SK-N-SH (cell line): ENCODE measurements at regions not wholly inside any gene's neighbourhood (a gene's known extent, or its start where the extent isn't known, plus 50 kb on each side); places are given as distances from the start of the nearest gene placed in this dataset.

Experiments
- CTCF ChIA-PET: fragments of 300-600, 350-600 bp; formaldehyde crosslinking; extraction: SDS; loops from one replicate; lab custom pipeline; 2021; lab: Yijun Ruan, JAX
- POLR2A ChIA-PET: fragments of 350-600 bp; sonication (Branson Sonifier 250); formaldehyde crosslinking; extraction: SDS; loops from one replicate; lab custom pipeline; 2020; ENCODE audit warnings: antibody characterized with exemption, inconsistent platforms; lab: Yijun Ruan, JAX
- DNase-seq: peaks from one replicate; pipeline ENCODE4 v3.0.0; 2012
- H2AFZ ChIP-seq: fragments of 200-600 bp; sonication (generic); 2 replicates; pipeline ENCODE4 v1.8.1; 2016; ENCODE audit warnings: antibody characterized with exemption, mild to moderate bottlenecking, low read depth
- H3F3A ChIP-seq: fragments of 200-600 bp; sonication (generic); replicated peaks from 2 replicates; pipeline ENCODE3; 2016; ENCODE audit warnings: antibody characterized with exemption, mild to moderate bottlenecking; ENCODE audit not compliant: insufficient read depth
- H3K27ac ChIP-seq, 2 experiments: fragments of 200-500 bp in 1 of 2; fragments of 200-600 bp in 1 of 2; sonication (Bioruptor generic) in 1 of 2; sonication (generic), shearing (Covaris generic) in 1 of 2; 2 replicates each; pipeline versions ENCODE4 v1.5.1 to v1.6.1; 2014 to 2016; ENCODE audit warnings: low read depth in 2 of 2, inconsistent platforms in 1 of 2, low read length in 1 of 2, mild to moderate bottlenecking in 1 of 2, mixed read lengths in 1 of 2
- H3K27me3 ChIP-seq: fragments of 200-600 bp; sonication (generic), shearing (Covaris generic); 2 replicates; pipeline ENCODE4 v1.6.1; 2016; ENCODE audit warnings: mixed run types; ENCODE audit not compliant: insufficient read depth
- H3K36me3 ChIP-seq, 2 experiments: fragments of 200-500 bp in 1 of 2; fragments of 200-600 bp in 1 of 2; sonication (Bioruptor generic) in 1 of 2; sonication (generic) in 1 of 2; replicated peaks in 1 of 2; 2 replicates each; pipeline versions ENCODE3 to v1.5.1; 2014 to 2016; ENCODE audit warnings: low read length in 1 of 2, mild to moderate bottlenecking in 1 of 2; ENCODE audit not compliant: insufficient read depth in 2 of 2, control insufficient read depth in 1 of 2
- H3K4me1 ChIP-seq, 2 experiments: fragments of 200-500 bp in 1 of 2; fragments of 200-600 bp in 1 of 2; sonication (Bioruptor generic) in 1 of 2; sonication (generic), shearing (Covaris generic) in 1 of 2; 2 replicates each; pipeline versions ENCODE4 v1.5.1 to v1.6.1; 2014 to 2016; ENCODE audit warnings: low read depth in 1 of 2, low read length in 1 of 2, mixed run types in 1 of 2; ENCODE audit not compliant: insufficient read depth in 2 of 2, control insufficient read depth in 1 of 2
- H3K4me2 ChIP-seq: fragments of 200-600 bp; sonication (generic), shearing (Covaris generic); 2 replicates; pipeline ENCODE4 v1.6.1; 2017; ENCODE audit warnings: mixed run types
- H3K4me3 ChIP-seq, 2 experiments: fragments of 200-500 bp in 1 of 2; fragments of 200-600 bp in 1 of 2; sonication (Bioruptor generic) in 1 of 2; sonication (generic), shearing (Covaris generic) in 1 of 2; 2 replicates each; pipeline versions ENCODE4 v1.5.1 to v1.8.1; 2014 to 2016; ENCODE audit warnings: low read depth in 2 of 2, inconsistent platforms in 1 of 2, low read length in 1 of 2, mild to moderate bottlenecking in 1 of 2, mixed read lengths in 1 of 2, moderate library complexity in 1 of 2
- H3K79me2 ChIP-seq: fragments of 200-600 bp; sonication (generic); 2 replicates; pipeline ENCODE4 v1.8.1; 2017; ENCODE audit warnings: mild to moderate bottlenecking; ENCODE audit not compliant: insufficient read depth
- H3K9ac ChIP-seq: fragments of 200-600 bp; sonication (generic); 2 replicates; pipeline ENCODE4 v1.6.1; 2017; ENCODE audit warnings: mixed run types
- H3K9me2 ChIP-seq: fragments of 200-600 bp; sonication (generic); 2 replicates; pipeline ENCODE4 v1.6.1; 2017; ENCODE audit warnings: mixed run types
- H3K9me3 ChIP-seq: fragments of 200-600 bp; sonication (generic); 2 replicates; pipeline ENCODE4 v1.6.1; 2017; ENCODE audit warnings: mixed run types, mild to moderate bottlenecking, moderate library complexity
- H4K20me1 ChIP-seq: fragments of 200-600 bp; sonication (generic); 2 replicates; pipeline ENCODE4 v1.6.1; 2017; ENCODE audit warnings: mild to moderate bottlenecking, mixed run types; ENCODE audit not compliant: insufficient read depth
- EP300 ChIP-seq, 2 experiments: IDR thresholded peaks; 2 replicates each; pipeline versions ENCODE4 v1.4.0 to v1.6.1; 2012; ENCODE audit warnings: borderline replicate concordance in 1 of 2, low read depth in 1 of 2, low read length in 1 of 2
- EZH2phosphoT487 ChIP-seq: fragments of 200-600 bp; sonication (generic); IDR thresholded peaks from 2 replicates; pipeline ENCODE4 v1.6.1; 2017; ENCODE audit warnings: low read depth, mixed run types, mild to moderate bottlenecking, antibody characterized with exemption, moderate library complexity, borderline replicate concordance
- FOSL2 ChIP-seq: IDR thresholded peaks from 2 replicates; pipeline ENCODE4 v1.4.0; 2012; ENCODE audit warnings: low read depth, mild to moderate bottlenecking, moderate library complexity, borderline replicate concordance
- FOXJ3 ChIP-seq: sonication (generic); formaldehyde crosslinking; IDR thresholded peaks from 2 replicates; pipeline ENCODE4 v1.5.1; 2020; ENCODE audit warnings: mild to moderate bottlenecking, missing genetic modification reagents
- GABPA ChIP-seq: IDR thresholded peaks from 2 replicates; pipeline ENCODE4 v1.4.0; 2012; ENCODE audit warnings: low read depth, mild to moderate bottlenecking
- MXI1 ChIP-seq: IDR thresholded peaks from 2 replicates; pipeline ENCODE4 v1.6.1; 2012; ENCODE audit warnings: mild to moderate bottlenecking, low read depth, low read length, improper control_type of control experiment
- REST ChIP-seq: IDR thresholded peaks from 2 replicates; pipeline ENCODE4 v1.6.1; 2012; ENCODE audit warnings: mild to moderate bottlenecking, low read depth, low read length, moderate library complexity
- RFX5 ChIP-seq: IDR thresholded peaks from 2 replicates; pipeline ENCODE4 v1.6.1; 2012; ENCODE audit warnings: mild to moderate bottlenecking, improper control_type of control experiment, low read length
- SMC3 ChIP-seq: IDR thresholded peaks from 2 replicates; pipeline ENCODE4 v1.6.1; 2012; ENCODE audit warnings: low read depth, low read length, improper control_type of control experiment
- WGBS: methylation state at CpG from one replicate; pipeline ENCODE4 v1.1.6; 2017; ENCODE audit warnings: low lambda C conversion rate; 5-methylcytosine and 5-hydroxymethylcytosine counted together
- TF ChIP-seq, protein P1 (sequence below): IDR thresholded peaks from 2 replicates; pipeline ENCODE4 v1.4.0; 2012; ENCODE audit warnings: low read depth, borderline replicate concordance
- TF ChIP-seq, protein P2 (sequence below): IDR thresholded peaks from 2 replicates; pipeline ENCODE4; 2012
- TF ChIP-seq, protein P3 (sequence below): fragments of 150-350 bp; IDR thresholded peaks from 2 replicates; pipeline ENCODE4 v1.6.1; 2017; ENCODE audit warnings: antibody characterized with exemption, low read length, low read depth, borderline replicate concordance

DNA sequence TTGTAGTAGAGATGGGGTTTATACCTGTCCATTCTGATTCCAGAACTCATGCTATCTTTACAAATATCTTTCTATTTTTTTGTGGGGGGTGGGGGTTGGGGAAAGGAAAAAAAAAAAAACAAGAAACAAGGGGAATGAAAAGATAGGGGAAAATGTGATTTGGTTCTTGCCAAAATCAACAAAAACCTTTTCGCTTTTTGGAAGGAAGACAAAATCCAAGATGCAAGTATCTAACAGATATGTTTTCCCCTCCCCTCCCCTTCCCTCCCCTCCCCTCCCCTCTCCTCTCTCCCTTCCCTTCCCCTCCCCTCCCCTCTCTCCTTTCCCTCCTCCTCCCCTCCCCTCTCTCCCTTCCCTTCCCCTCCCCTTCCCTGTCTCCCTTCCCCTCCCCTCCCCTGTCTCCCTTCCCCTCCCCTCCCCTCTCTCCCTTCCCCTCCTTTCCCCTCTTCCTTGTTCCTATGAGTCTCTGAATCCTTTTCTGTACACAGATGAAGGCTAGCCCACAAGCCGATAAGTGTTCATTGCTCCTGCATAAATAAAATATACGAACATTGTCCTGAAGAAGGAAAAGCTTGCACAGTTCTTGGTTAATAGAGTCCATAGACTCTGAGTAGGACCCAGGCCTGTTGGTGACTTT, 551.9 kb downstream of the EDEM1 start:
- H3K79me2 ChIP-seq: no peaks in the 10 kb centered on the region
- H3K4me1 ChIP-seq: no peaks in the 10 kb centered on the region
- no peaks in the 10 kb centered on the region for H3K9me2 ChIP-seq
- no peaks in the 10 kb centered on the region for H4K20me1 ChIP-seq
- no peaks in the 10 kb centered on the region for H3K36me3 ChIP-seq
- no peak overlapping the region for H3K9ac ChIP-seq
- no peaks in the 10 kb centered on the region for H3K9me3 ChIP-seq
- H2AFZ ChIP-seq: no peak overlapping the region
- H3K4me2 ChIP-seq: no peak overlapping the region
- no peaks in the 10 kb centered on the region for H3F3A ChIP-seq
- TF ChIP-seq FOXJ3 (CRISPR knock-in tag) (no peak), EZH2phosphoT487 (no peak), SMC3 (no peak), MXI1 (no peak), EP300 (IDR thresholded peaks at IDR 0.05; ENCODE audit: borderline replicate concordance in 1 of 2, low read depth in 1 of 2, low read length in 1 of 2) (no peak), REST (no peak)
- TF ChIP-seq, protein P1, sequence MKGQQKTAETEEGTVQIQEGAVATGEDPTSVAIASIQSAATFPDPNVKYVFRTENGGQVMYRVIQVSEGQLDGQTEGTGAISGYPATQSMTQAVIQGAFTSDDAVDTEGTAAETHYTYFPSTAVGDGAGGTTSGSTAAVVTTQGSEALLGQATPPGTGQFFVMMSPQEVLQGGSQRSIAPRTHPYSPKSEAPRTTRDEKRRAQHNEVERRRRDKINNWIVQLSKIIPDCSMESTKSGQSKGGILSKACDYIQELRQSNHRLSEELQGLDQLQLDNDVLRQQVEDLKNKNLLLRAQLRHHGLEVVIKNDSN: no peak
- TF ChIP-seq, protein P2, sequence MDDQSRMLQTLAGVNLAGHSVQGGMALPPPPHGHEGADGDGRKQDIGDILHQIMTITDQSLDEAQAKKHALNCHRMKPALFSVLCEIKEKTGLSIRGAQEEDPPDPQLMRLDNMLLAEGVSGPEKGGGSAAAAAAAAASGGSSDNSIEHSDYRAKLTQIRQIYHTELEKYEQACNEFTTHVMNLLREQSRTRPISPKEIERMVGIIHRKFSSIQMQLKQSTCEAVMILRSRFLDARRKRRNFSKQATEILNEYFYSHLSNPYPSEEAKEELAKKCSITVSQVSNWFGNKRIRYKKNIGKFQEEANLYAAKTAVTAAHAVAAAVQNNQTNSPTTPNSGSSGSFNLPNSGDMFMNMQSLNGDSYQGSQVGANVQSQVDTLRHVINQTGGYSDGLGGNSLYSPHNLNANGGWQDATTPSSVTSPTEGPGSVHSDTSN: no peak
- TF ChIP-seq, protein P3, sequence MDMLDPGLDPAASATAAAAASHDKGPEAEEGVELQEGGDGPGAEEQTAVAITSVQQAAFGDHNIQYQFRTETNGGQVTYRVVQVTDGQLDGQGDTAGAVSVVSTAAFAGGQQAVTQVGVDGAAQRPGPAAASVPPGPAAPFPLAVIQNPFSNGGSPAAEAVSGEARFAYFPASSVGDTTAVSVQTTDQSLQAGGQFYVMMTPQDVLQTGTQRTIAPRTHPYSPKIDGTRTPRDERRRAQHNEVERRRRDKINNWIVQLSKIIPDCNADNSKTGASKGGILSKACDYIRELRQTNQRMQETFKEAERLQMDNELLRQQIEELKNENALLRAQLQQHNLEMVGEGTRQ: no peak
- no peak for DNase-seq
- no peaks in the 10 kb centered on the region for H3K27me3 ChIP-seq
- ChIA-PET CTCF (no interaction called here), POLR2A (no interaction called here)
- no peak overlapping the region for H3K27ac ChIP-seq
- whole genome bisulfite sequencing: 25% methylated on average over 3 of the region's 3 CpGs
- no peak overlapping the region for H3K4me3 ChIP-seq

GRCh38 chr3:5739949-5740348, 552.4 kb downstream of the EDEM1 start:
- H2AFZ ChIP-seq: no peak overlapping the region
- 5% methylated on average over 2 of the region's 2 CpGs for WGBS
- H3K9ac ChIP-seq: no peak overlapping the region
- H4K20me1 ChIP-seq: no peaks in the 10 kb centered on the region
- ChIA-PET POLR2A (no interaction called here), CTCF (no interaction called here)
- H3K36me3 ChIP-seq: no peaks in the 10 kb centered on the region
- no peaks in the 10 kb centered on the region for H3K9me2 ChIP-seq
- H3K4me1 ChIP-seq: no peaks in the 10 kb centered on the region
- no peak overlapping the region for H3K4me2 ChIP-seq
- no peak overlapping the region for H3K4me3 ChIP-seq
- TF ChIP-seq RFX5 (no peak), EP300 (IDR thresholded peaks at IDR 0.05; ENCODE audit: borderline replicate concordance in 1 of 2, low read depth in 1 of 2, low read length in 1 of 2) (no peak), GABPA (no peak), FOSL2 (no peak)
- TF ChIP-seq, protein P3: no peak
- TF ChIP-seq, protein P2: no peak
- no peaks in the 10 kb centered on the region for H3K9me3 ChIP-seq
- H3K27me3 ChIP-seq: no peaks in the 10 kb centered on the region
- H3F3A ChIP-seq: no peaks in the 10 kb centered on the region
- H3K79me2 ChIP-seq: no peaks in the 10 kb centered on the region
- H3K27ac ChIP-seq: no peak overlapping the region
- DNase-seq: no peak
